Fibroblast of gingiva (primary cell): ENCODE measurements at regions not wholly inside any gene's neighbourhood (a gene's known extent, or its start where the extent isn't known, plus 50 kb on each side); places are given as distances from the start of the nearest gene placed in this dataset.

Experiments used
- DNase-seq: peaks from one replicate; pipeline ENCODE4 v3.0.0-alpha.2; 2011; ENCODE audit warnings: low read depth

DNA sequence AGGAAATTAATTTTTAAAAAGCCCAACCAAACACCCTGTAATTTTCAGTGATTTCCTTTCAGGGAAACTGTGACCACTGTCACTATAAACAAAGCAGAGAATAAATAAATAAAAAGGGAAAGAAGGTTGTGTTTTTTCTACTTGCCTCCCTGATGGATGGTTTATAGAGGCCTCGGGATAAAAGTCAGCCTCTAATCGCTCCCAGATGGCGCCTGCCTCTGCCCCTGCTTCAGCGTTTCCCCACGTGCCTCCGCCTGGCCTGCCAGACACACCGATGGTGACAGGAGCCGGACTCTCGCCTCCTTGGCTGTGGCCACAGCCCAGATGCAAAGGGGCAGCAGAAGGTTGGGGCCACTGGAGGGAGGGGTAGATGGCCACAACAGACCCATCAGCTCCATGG is 327.7 kb downstream of the CDC5L start:
- peak; percentile 60 for DNase-seq

DNA sequence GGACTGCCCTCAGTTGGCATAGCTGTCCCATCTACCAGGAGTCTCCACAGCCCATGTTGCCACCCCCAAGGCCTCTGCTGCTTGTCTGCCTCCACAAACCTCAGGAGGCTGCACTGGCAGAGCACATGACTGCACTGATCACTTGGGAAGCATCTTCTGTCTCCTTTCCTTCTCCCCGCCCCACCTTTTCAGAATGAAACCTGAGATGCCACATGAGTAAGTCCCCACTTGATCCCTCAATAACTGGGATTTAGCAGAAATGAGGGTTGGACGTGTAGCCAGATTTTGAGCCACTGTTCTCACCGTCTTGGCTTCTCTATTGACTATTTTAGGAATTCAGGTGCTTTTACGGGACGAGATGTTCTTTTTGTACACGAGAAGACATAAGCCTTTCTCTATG is 328.4 kb downstream of the CDC5L start:
- DNase-seq = no peak

DNA sequence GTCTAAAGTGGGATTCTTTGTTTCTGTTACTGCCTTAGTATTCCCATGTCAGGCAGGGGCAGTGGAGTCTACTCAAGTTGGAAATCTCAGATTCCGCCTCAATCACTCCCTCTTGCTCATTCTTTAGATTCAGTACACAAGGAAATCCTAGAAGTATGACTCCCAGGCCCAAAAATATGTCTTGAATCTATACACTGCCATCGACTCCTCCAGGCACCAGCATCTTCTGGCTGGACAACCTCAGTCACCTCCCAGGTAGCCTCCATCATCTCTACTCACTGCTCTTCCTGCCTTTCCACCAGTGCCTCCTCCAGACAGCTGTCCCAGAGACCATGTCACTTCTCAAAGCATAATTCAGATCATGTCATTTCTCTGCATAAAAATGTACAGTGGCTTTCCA is 329.9 kb downstream of the CDC5L start:
- no peak for DNase-seq

- DNase-seq = no peak
Measured at GRCh38 chr6:44721954-44722578, 334.6 kb downstream of the CDC5L start.

DNA sequence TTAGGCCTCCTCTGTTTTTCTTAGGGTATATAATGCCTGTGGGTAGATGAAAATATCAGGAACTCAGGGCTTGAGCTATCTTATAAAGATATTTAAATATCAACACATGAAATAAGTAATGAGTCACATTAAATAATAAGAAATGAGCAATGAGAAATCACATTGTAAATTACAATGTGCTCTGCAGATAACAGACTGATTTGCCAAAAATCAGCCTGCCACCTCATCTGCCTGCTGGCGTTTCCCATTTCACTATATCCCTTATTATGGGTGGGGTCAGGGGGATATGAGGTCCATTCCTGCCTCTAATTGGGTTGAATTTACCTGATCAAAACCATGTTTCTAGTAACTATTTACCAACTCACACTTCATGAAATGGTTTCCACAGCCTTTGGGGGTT is 335.2 kb downstream of the CDC5L start:
- DNase-seq = no peak

GRCh38 chr6:44723439-44724197 is 336.1 kb downstream of the CDC5L start:
- no peak for DNase-seq

DNA sequence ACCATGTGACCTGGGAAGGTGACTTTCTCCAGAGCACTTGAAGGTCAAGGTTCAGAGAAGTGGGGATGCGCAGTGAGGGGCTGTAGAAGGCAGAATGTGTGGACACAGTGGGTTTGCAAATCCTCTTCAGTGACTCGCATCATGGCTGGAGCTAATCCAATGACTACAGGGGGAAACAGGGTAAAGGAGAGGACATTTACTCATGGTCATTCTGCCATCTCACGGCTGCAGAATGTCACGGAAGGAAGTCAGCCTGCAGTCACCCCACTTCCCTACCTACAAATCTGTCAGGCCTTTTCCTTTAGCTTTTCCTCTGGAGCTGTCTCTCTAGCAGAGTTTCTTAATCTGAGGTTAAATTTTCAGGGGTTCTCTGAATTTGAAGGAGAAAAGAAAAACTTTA is 337.6 kb downstream of the CDC5L start:
- DNase-seq = no peak

DNA sequence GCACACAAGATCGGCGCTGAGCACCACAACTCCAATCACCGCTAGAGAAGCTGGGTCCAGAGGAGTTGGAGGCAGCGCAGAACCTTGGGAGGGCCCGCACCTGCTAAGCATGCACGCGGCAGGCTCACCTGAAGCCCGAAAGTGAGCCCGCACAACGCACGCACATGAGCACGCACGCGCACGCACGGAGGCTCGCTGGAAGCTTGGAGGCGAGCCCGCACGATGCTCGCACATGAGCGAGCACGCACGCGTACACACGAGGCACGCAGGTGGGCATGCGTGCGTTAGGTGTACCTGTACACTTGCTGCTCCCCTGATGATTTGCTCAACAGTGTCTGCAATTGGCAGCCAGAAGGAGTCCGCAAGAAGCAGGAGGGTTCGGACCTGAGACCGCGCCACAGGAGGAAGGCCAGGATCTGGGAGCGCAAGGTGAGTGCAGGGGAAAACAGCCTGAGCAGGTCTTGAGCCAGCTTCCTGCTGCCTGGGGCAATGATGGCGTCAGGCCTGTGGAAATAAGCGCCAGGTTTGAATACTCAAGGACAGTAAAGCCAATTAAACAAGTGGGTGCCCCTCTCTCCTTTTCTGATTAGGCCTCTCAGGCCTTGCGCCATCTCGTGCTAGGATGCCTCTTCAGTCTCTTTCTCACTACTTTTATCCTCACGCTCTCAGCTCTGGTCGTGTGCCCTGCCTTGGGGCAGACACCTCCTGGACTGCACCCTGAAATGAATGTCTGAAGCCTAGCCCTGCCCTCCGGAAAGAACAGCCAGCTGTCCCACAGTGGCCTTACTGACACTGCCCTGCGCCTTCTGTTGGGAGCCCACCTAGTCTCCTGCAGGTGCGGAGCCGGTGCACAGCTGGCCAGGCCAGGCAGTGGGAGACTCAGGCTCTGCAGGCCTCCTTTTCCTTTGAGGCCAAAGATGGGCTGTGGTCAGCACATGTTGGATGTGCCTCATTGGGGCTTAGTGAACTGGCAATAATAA is 340.4 kb downstream of the CDC5L start:
- DNase-seq = no peak

- peak; percentile 20 for DNase-seq
Measured at GRCh38 chr6:44730771-44731391, 343.4 kb downstream of the CDC5L start.

GRCh38 chr6:44731485-44732095 is 344.1 kb downstream of the CDC5L start:
- no peak for DNase-seq

- no peak for DNase-seq
Measured at GRCh38 chr6:44732243-44732642, 344.7 kb downstream of the CDC5L start.

DNA sequence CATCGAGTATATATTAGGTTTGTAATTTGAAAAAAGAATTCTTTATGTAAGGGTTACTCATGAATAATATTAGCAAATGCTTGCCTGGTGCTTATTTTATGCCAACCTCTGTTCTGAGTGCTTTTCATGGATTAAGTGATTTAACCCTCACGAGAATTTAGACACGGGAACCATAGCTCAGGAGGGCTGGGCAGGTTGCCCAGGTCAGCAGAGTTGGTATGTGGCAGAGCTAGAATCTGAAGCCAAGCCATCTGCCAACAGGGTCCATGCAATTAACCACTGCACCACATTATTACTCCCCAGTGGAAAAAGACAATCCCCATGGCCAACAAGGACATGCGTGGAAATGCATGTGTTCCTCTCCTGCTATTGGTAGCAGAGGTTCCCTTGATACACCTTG is 345.6 kb downstream of the CDC5L start:
- DNase-seq = no peak

DNA sequence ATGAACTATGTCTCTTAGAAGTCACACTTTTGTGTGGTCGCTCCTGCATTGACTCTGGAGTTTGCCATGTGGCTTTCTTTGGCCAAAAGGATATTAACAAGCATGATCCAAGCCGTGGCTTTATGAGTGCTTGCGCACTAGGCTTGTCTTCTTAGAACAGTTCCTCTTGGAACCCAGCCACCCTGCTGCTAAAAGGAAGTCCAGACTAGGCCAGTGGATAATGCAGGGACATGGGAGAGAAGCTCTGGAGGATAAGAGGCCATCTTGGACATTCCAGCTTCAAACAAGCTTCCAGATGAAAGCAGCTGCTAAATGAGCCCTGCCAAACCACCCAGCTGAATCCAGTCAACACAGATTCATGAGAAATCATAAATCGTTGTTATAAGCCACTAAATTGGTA is 346.4 kb downstream of the CDC5L start:
- DNase-seq = no peak

GRCh38 chr6:44734886-44735629 is 347.6 kb downstream of the CDC5L start:
- no peak for DNase-seq

DNA sequence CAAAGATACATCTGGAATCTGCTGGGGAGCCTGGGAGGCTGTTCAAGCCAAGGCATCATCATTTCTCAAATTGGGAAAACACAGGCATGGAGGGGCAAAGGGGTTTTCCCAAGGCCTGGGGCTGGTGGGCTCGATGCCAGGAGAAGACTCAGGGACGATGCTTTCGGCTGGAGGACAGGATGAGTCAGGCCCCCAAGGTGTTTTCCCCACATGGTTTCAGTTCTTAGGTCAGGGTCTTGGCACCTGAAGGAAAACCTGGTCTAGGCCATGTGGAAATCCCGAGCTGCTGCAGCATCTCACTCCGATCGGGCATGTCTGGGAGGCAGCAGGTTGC is 348.1 kb downstream of the CDC5L start:
- DNase-seq = peak; percentile 28

- DNase-seq = no peak
Measured at GRCh38 chr6:44737341-44737740, 349.8 kb downstream of the CDC5L start.

GRCh38 chr6:44737829-44738528 is 350.5 kb downstream of the CDC5L start:
- DNase-seq = no peak

GRCh38 chr6:44738601-44739146 is 351.2 kb downstream of the CDC5L start:
- peak; percentile 90 for DNase-seq

DNA sequence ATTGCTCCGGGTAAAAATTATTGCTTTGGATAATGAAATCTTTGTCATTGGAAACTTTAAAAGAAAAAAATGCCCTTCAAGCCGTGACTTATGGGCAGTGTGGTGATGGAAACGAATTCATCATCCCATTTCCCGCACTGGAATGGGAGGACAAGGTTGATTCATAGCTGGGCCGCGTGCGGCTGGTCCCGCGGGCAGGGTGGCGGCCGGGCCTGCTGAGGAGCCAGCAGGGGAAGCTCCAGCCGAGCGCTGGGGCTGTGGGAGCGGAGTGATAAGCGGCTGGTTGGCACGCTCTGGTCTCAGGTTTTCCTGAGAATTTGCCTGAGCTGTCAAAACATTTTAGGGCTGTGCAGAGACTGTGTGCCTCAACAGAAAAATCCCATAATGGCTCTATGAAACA is 351.7 kb downstream of the CDC5L start:
- no peak for DNase-seq

GRCh38 chr6:44740566-44741120 is 353.1 kb downstream of the CDC5L start:
- DNase-seq = no peak
